Neural progenitor cell (in vitro differentiated cells): ENCODE measurements at regions not wholly inside any gene's neighbourhood (a gene's known extent, or its start where the extent isn't known, plus 50 kb on each side); places are given as distances from the start of the nearest gene placed in this dataset.

ENCODE experiments used
- DNase-seq: peaks from one replicate; pipeline ENCODE4 v3.0.0-alpha.2; 2016; ENCODE audit warnings: low spot score
- H2AFZ ChIP-seq: fragments of 200-600 bp; sonication (generic); replicated peaks from 2 replicates; pipeline ENCODE4 v1.6.1; 2016; ENCODE audit warnings: antibody characterized with exemption
- H3F3A ChIP-seq: fragments of 200-600 bp; sonication (generic); 2 replicates; pipeline ENCODE4 v1.6.1; 2016; ENCODE audit warnings: antibody characterized with exemption, low read depth
- H3K27ac ChIP-seq: fragments of 200-600 bp; sonication (generic); 2 replicates; pipeline ENCODE4 v1.5.1; 2016; ENCODE audit warnings: mild to moderate bottlenecking
- H3K27me3 ChIP-seq: fragments of 200-600 bp; sonication (generic); 2 replicates; pipeline ENCODE4 v1.6.1; 2016; ENCODE audit warnings: mild to moderate bottlenecking, moderate library complexity
- H3K36me3 ChIP-seq: fragments of 200-600 bp; sonication (generic); 2 replicates; pipeline ENCODE4 v1.5.1; 2016
- H3K4me1 ChIP-seq: fragments of 200-600 bp; sonication (generic); 2 replicates; pipeline ENCODE4 v1.6.1; 2016; ENCODE audit warnings: mixed run types
- H3K4me2 ChIP-seq: fragments of 200-600 bp; sonication (generic); 2 replicates; pipeline ENCODE4 v1.6.1; 2016
- H3K4me3 ChIP-seq: fragments of 200-600 bp; sonication (generic); 2 replicates; pipeline ENCODE4 v1.5.1; 2016
- H3K79me2 ChIP-seq: fragments of 200-600 bp; sonication (generic); 2 replicates; pipeline ENCODE4 v1.6.1; 2016; ENCODE audit warnings: low read depth
- H3K9ac ChIP-seq: fragments of 200-600 bp; sonication (generic); 2 replicates; pipeline ENCODE4 v1.6.1; 2016
- H3K9me3 ChIP-seq: fragments of 200-600 bp; sonication (generic); 2 replicates; pipeline ENCODE4 v1.5.1; 2016; ENCODE audit warnings: low read depth
- H4K20me1 ChIP-seq: fragments of 200-600 bp; sonication (generic); 2 replicates; pipeline ENCODE4 v1.6.1; 2016; ENCODE audit warnings: low read depth
- H3K27ac Mint-ChIP-seq: 3 replicates; pipeline ENCODE4 v1.8.0; 2021; ENCODE audit warnings: mixed read lengths
- H3K27me3 Mint-ChIP-seq: 2 replicates; pipeline ENCODE4 v1.8.0; 2022; ENCODE audit warnings: low read depth, mild to moderate bottlenecking, inconsistent platforms, moderate library complexity, mixed read lengths; ENCODE audit not compliant: insufficient read depth
- H3K36me3 Mint-ChIP-seq: 3 replicates; pipeline ENCODE4 v1.8.0; 2021; ENCODE audit warnings: mixed read lengths
- H3K4me1 Mint-ChIP-seq: 3 replicates; pipeline ENCODE4 v1.8.0; 2021; ENCODE audit warnings: mixed read lengths
- H3K4me3 Mint-ChIP-seq: 3 replicates; pipeline ENCODE4 v1.8.0; 2021; ENCODE audit warnings: mild to moderate bottlenecking, moderate library complexity, mixed read lengths
- H3K9me3 Mint-ChIP-seq: 3 replicates; pipeline ENCODE4 v1.8.0; 2020; ENCODE audit warnings: mixed read lengths
- EZH2 ChIP-seq: fragments of 200-600 bp; sonication (generic); IDR thresholded peaks from 2 replicates; pipeline ENCODE4 v1.6.1; 2017; ENCODE audit warnings: antibody characterized with exemption, mild to moderate bottlenecking, moderate library complexity
- EZH2phosphoT487 ChIP-seq: fragments of 200-600 bp; sonication (generic); IDR thresholded peaks from 2 replicates; pipeline ENCODE4 v1.6.1; 2017; ENCODE audit warnings: antibody characterized with exemption
- TF ChIP-seq, protein P1 (sequence below): fragments of 200-600 bp; sonication (generic); IDR thresholded peaks from 2 replicates; pipeline ENCODE4 v1.5.1; 2017; ENCODE audit warnings: antibody characterized with exemption, mild to moderate bottlenecking

DNA sequence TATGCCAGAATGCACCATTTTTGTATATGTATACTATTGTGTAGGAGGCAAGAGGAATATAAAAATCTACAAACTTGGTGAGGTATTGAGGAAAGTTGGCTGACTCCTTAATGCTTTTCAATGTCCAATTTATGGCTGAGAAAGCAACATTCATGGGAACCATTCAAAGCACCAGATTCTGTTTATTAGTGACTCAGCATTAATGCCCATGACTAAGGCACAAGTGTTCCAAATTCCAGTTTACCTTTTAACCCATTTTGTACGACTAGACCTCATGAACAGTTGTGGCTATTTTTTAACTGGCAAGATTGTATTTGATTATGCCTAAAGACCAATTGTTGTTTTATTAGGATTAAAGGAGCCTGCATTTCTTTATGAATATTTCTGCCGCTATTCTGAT, 375.4 kb upstream of the ATP2B1 start:
- Mint-ChIP-seq H3K27me3 (peaks cover under 1% of the 10 kb centered on the region), H3K4me3 (no peak overlapping the region), H3K36me3 (no peaks in the 10 kb centered on the region), H3K4me1 (peaks cover 55% of the 10 kb centered on the region), H3K9me3 (peaks cover 5% of the 10 kb centered on the region), H3K27ac (peak overlapping the region; percentile 26)
- H3K27ac ChIP-seq, result no peak overlapping the region
- H3F3A ChIP-seq, result peaks cover 15% of the 10 kb centered on the region
- H3K4me2 ChIP-seq, result no peak overlapping the region
- no peak overlapping the region for H3K9ac ChIP-seq
- TF ChIP-seq EZH2phosphoT487, result no peak
- TF ChIP-seq, protein P1, sequence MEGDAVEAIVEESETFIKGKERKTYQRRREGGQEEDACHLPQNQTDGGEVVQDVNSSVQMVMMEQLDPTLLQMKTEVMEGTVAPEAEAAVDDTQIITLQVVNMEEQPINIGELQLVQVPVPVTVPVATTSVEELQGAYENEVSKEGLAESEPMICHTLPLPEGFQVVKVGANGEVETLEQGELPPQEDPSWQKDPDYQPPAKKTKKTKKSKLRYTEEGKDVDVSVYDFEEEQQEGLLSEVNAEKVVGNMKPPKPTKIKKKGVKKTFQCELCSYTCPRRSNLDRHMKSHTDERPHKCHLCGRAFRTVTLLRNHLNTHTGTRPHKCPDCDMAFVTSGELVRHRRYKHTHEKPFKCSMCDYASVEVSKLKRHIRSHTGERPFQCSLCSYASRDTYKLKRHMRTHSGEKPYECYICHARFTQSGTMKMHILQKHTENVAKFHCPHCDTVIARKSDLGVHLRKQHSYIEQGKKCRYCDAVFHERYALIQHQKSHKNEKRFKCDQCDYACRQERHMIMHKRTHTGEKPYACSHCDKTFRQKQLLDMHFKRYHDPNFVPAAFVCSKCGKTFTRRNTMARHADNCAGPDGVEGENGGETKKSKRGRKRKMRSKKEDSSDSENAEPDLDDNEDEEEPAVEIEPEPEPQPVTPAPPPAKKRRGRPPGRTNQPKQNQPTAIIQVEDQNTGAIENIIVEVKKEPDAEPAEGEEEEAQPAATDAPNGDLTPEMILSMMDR, result no peak
- TF ChIP-seq EZH2, result no peak
- H3K36me3 ChIP-seq, result no peaks in the 10 kb centered on the region
- H3K9me3 ChIP-seq, result no peaks in the 10 kb centered on the region
- DNase-seq, result no peak
- H4K20me1 ChIP-seq, result no peaks in the 10 kb centered on the region
- H2AFZ ChIP-seq, result no peak overlapping the region
- no peaks in the 10 kb centered on the region for H3K79me2 ChIP-seq
- no peaks in the 10 kb centered on the region for H3K27me3 ChIP-seq
- H3K4me3 ChIP-seq, result no peak overlapping the region
- H3K4me1 ChIP-seq, result peaks cover 53% of the 10 kb centered on the region

DNA sequence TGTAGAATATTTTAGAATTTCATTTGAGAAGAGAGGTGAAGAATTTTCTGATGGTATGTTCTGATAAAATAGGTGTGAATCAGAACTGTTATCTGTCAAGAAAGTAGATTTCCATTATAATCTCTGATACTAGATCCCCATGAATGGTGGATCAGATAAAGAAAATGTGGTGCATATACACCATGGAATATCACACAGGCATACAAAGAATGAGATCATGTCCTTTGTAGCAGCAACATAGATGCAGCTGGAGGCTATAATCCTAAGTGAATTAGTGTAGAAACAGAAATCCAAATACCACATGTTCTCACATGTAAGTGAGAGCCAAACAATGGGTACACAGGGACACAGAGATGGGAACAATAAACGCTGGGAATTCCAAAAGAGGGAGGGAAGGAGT, 372.0 kb upstream of the ATP2B1 start:
- Histone ChIP-seq H3K4me2 (no peak overlapping the region), H3K27me3 (no peaks in the 10 kb centered on the region), H3K4me3 (no peak overlapping the region), H3K9me3 (no peaks in the 10 kb centered on the region), H3K4me1 (peaks cover 24% of the 10 kb centered on the region), H3F3A (peaks cover 6% of the 10 kb centered on the region), H2AFZ (no peak overlapping the region), H3K27ac (no peak overlapping the region), H3K79me2 (no peaks in the 10 kb centered on the region), H3K9ac (no peak overlapping the region), H4K20me1 (no peaks in the 10 kb centered on the region), H3K36me3 (no peaks in the 10 kb centered on the region)
- no peak for DNase-seq
- no peak overlapping the region for H3K4me3 Mint-ChIP-seq
- TF ChIP-seq EZH2 (no peak), EZH2phosphoT487 (no peak)
- TF ChIP-seq, protein P1, result no peak
- no peaks in the 10 kb centered on the region for H3K27me3 Mint-ChIP-seq
- peaks cover 33% of the 10 kb centered on the region for H3K4me1 Mint-ChIP-seq
- no peaks in the 10 kb centered on the region for H3K36me3 Mint-ChIP-seq
- H3K9me3 Mint-ChIP-seq, result no peaks in the 10 kb centered on the region
- peak overlapping the region; percentile 34 for H3K27ac Mint-ChIP-seq

DNA sequence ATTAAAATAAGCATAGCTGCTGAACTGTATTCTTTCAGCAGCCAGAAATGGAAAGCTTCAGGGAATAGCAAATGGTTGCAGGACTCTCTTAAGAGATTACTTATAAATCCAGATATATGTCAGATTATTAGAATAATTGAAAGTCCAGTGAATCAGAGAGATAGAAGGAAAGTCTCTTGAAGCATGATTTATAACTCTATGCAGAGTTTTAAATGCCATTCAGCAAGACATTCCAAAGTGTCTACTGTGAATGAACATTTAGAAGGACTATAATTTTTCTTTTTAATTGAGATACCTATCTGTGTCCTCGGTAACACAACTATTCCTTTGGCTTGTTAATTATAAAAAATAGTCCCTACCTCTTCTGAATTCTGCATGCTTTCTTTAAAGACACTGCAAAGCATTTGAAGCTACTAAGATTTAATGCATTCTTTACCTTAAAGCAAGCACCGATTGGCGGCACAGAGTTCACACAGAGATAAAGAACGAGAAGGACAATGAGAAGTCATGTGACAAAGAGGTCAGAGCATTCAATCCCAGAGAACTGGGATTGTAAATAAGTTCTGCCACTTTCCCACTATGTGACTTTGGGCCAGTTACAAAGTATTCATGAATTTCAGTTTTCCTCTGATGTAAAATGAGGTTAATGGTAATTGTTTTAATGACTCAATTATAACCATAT, 371.0 kb upstream of the ATP2B1 start:
- Histone ChIP-seq H3K4me2 (peak overlapping the region; percentile 25), H3K4me3 (no peak overlapping the region), H3F3A (no peaks in the 10 kb centered on the region), H2AFZ (no peak overlapping the region), H3K9ac (no peak overlapping the region), H3K4me1 (peaks cover 15% of the 10 kb centered on the region), H3K9me3 (no peaks in the 10 kb centered on the region), H3K79me2 (no peaks in the 10 kb centered on the region), H3K27ac (peak overlapping the region; percentile 15), H3K36me3 (no peaks in the 10 kb centered on the region), H4K20me1 (no peaks in the 10 kb centered on the region), H3K27me3 (no peaks in the 10 kb centered on the region)
- peak; percentile 58 for DNase-seq
- Mint-ChIP-seq H3K27ac (peak overlapping the region; percentile 81), H3K4me1 (peaks cover 25% of the 10 kb centered on the region), H3K9me3 (peaks cover 4% of the 10 kb centered on the region), H3K4me3 (no peak overlapping the region), H3K36me3 (peaks cover 4% of the 10 kb centered on the region), H3K27me3 (no peaks in the 10 kb centered on the region)
- TF ChIP-seq, protein P1, result no peak
- TF ChIP-seq EZH2phosphoT487, result no peak
- TF ChIP-seq EZH2, result no peak
